Activated naive CD4-positive, alpha-beta T cell treated with anti-CD3 and anti-CD28 coated beads, Interleukin-2, amount 50 U/mL, for 16 hours (primary cell): ENCODE measurements at regions not wholly inside any gene's neighbourhood (a gene's known extent, or its start where the extent isn't known, plus 50 kb on each side); places are given as distances from the start of the nearest gene placed in this dataset.
"Not testable (repeated sequence)": the region's sequence is repeated elsewhere in the genome, so short reads cannot be mapped to it uniquely, and the experiment has no call there.

Source experiments
- DNase-seq: peaks from one replicate; pipeline ENCODE4 v3.0.0-alpha.2; 2020

GRCh38 chr6:145540741-145541140, 194.6 kb downstream of the EPM2A start:
- no peak for DNase-seq

DNA sequence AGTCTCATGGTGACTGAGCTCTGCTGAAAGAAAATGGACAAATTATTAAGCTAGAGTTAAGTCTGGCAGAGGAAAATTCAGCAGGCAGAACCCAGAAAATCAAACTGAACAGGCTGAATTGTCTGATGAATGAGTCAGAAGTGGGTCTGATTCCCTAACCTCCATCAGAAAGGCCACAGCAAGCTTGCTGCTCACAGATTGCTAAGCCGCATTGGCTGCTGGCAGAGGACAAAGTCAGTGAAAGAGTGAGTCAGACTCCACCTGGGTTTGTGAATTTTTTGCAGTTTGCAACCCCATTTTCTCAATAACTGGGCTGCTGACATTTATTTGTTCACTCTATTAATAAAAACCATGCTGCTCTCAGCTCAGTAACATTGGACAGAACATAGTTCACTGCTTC, 191.3 kb downstream of the EPM2A start:
- DNase-seq: no peak

DNA sequence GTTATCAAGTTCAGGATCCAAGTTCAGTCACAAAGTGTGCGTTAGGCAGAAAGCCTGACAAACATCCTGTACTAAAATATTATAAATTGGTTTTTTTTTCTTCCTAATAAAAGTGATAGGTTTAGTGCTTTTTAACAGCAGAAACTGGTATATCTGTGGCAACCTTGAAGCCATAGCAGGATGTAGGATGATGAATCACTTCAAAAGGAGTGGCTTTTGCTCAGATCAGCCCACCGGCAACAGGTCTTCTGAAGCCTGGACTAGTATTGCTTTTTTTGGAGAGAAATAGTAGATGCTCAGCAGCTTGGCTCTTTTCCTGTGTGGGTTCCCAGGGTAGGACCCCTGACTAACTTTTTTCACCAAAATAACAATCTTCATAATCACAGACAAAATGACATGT, 190.8 kb downstream of the EPM2A start:
- no peak for DNase-seq

GRCh38 chr6:145546265-145546664, 189.1 kb downstream of the EPM2A start:
- no peak for DNase-seq

DNA sequence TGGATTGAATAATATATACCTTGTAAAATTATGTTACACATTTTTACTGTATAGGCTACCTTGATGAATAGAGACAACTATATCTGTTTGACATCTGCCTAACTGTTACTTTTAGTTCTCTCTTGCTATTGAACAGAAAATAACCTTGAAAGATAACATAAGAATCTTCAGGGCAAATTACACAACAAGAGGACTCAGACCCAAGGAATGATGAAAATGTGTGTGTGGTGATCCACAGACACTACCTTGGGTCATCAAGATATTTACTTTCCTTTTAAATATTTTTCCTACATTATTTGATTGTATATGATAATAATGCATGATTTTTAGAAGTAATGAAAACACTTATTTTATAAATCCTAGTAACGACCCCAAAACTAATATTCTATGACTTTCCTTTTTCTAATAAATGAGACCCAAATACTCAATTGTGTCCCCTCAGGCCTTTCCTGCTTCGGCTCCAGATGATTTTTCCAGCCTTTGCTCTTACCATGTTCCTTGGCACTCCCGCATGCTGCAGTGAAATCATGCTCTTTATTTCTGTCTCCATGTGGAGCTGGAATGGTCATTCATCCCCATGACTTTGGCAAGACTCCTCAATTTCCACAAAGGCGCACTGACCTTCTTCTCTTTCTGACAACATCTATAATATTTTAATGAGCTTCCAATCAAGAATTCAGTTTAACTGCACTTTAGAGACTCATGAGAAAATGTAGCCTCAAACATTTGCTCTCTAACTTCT, 187.6 kb downstream of the EPM2A start:
- DNase-seq: no peak

DNA sequence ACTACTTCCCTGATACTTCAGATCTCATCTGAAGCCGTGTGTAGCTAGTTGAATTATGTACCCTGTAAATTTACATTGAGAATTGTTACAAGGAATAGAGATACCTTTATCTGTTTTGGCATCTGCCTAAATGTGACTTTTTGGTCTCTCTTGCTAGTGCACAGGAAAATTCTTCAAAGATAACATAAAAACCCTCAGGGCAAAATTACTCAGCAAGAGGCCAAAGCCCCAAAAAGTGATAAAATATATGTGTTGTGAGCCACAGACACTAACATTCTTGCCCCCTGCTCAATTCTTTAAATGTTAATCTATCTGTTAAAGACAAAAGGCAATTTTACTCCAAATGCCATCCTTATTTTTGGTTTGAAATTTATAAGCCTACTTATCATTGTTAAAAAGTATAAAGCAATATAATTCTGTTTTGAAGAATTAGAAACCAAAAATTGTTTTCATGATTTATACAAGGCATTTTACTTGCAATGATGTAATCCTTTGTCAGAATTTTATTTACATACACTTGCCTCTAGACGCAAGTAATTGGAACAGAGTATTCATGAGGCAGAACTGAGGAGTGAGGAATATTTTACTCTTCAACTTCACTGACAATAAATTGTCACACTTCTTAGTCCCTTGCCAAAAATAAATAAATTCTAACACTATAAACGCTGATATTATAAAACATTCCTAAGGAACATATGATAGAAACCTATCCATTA, 186.2 kb downstream of the EPM2A start:
- DNase-seq: no peak

DNA sequence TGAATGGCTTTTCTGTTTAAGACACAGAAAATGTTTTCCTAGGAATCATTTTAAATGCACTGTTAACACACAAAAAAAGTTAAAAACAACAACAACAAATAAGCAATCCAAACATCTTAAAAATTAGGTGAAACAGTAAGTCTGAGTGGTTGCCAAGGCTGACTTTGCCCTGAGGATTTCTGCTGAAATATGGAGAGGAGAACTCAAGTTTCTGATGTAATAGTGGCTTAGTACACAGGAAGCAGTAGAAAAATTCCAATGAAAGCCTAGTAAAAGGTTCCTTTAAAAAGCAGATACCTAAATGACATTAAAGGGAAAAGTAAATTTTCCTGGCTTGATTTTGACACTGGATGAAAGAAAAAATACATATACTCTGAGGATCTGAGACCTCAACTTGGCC, 184.2 kb downstream of the EPM2A start:
- no peak for DNase-seq

DNA sequence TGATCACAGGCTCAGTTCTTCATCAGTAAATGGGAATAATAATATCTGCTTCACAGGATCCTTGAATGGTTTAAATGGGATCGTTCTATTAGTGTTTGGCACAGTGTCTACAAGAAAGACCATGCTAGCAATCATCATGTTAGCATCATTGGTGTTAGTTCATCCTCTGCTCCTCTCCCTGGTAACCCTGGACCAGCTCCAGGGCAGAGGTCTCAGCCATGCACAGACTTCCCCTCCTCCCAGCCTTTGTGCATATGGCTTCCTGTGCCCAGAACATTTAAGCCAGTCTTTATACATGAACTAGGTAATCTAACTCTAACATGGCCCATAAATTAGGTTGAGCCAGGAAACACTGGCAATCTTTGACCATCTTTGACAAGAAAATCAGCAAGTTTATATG, 180.2 kb downstream of the EPM2A start:
- DNase-seq: no peak

GRCh38 chr6:145557474-145557873, 177.8 kb downstream of the EPM2A start:
- DNase-seq: no peak

DNA sequence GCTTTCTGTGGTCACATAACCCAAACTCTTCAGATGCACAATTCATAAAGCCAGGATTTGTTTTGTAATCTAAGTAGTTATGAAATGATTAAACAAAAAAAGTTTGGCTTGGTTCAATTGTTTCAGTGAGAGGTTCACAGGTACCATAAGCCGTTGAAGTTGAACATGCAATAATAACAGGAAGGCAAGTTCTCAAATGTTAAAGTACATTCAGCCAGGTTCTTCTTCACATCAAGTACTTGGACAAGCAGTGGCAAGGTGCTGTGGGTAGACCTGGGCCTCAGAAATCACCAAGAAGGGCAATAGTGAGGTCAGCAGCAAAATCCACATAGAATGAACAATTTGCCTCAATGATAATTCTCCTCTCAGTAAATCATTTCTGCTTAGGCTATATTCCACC, 175.5 kb downstream of the EPM2A start:
- DNase-seq: no peak

DNA sequence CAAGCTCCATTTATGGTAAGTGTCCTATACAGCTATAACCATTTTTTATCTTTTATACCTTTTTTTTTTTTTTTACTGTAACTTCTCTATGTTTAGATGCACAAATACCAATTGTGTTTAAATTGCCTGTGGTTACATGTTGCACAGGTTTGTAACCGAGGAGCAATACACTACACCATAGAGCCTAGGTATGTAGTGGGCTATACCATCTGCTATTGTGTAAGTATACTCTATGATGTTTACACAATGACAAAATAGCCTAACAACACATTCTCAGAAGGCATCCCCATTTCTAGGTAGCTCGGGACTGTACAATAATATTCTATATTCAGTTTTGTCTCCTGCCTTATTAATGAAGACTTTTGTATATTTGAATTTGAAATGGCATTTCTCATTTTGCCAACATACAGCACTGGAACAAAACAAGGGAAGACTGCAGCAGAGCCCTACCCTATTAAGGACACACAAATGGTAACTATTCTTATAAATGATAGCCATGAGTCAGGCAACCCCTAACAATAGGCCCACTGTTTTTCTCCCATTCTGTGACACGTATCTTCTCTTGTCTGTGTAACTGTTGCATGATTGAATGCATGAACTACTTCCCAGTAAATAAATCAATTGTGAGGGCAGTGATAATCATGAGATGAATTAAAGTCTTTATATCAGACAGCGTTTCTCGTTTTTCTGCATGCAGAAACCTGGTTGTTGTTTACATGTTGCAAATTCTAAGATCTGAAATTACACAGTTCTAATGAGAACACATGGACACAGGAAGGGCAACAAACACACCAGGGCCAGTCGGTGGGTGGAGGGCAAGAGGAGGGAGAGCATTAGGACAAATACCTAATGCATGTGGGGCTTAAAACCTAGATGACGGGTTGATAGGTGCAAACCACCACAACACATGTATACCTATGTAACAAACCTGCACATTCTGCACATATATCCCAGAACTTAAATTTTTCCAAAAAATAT, 173.9 kb downstream of the EPM2A start:
- DNase-seq: no peak

DNA sequence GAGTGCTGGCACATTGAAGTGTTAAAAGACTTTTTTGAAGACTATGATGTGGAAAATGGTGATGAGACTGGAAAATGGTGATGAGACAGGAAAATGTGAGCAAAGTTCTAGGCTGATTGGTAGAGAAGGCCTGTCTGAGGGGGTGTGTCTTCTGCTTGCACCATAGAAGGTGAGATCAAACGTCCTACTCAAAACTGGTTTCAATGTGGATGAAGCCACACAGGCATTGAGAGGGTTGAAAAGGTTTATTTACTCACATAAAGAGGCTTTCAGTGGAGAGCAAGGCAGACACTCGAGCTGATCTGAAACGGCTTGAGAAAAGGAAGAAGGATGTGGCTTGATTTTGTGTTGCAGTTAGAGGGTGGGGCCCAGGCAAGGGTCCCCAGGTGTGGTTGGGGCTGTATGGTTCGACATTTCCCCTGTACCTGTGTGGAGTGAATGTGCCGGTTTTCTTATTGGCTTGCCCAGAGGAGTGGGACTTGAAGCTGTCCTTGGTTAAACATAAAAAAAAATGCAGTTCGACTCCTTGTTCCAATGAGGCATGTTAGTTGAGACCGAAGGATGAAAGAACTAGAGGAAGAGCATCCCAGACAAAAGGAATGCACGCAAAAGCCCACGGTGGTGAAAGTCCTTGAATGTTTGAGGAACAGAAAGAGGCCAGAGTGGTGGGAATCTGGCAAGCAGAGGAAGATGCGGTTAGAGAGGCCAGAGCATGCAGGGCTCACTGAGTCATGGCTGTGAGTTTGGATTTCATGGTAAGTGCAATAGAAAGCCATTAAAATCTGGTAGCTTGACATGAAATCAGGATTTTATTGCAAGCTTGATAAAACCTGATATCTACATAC, 172.3 kb downstream of the EPM2A start:
- no peak for DNase-seq

DNA sequence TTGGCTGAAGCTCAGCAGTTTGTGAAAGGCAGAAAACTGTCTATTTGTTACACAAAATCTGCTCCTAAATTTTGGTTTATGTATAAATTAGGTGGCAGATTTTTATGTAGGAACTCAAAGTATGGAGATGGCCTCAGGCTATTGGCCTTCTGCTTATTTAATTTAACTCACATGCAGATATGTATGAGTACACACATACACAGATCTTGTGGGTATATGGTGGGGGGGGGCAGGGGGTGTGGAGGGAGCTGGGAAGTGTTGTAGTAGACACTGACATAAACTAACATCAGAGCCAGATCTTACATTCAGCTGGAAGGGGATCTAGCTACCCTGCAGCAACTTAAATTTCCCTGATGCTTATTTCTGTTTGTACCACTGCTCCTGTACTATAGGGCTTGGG, 170.8 kb downstream of the EPM2A start:
- DNase-seq: no peak

DNA sequence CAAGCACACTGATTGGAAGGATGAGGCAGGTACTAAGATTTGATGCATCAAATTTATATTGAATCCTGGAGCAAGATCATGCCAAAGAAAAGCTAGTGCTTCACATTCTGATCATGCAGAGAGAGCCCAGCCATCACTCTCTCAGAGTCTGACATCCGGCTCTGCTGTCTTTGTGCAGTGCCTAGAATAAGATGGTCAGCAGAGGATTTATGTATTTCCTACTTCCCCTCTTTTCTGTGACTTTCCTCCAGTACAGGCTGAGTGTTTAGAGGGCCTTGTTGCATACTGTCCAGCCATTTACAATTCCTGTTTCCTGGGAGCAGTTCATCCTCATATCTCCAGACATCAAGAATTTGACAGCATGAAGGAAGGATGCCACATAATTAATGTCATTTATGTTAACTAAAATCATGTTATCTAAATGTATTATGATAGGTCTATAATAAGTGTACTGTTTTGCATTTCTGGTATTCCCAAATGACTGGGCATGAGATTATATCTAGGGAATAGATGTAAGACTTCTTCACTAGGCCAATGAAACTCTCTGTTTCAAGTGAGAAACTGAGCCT, 167.6 kb downstream of the EPM2A start:
- DNase-seq: no peak

GRCh38 chr6:145569140-145569539, 166.2 kb downstream of the EPM2A start:
- DNase-seq: no peak

DNA sequence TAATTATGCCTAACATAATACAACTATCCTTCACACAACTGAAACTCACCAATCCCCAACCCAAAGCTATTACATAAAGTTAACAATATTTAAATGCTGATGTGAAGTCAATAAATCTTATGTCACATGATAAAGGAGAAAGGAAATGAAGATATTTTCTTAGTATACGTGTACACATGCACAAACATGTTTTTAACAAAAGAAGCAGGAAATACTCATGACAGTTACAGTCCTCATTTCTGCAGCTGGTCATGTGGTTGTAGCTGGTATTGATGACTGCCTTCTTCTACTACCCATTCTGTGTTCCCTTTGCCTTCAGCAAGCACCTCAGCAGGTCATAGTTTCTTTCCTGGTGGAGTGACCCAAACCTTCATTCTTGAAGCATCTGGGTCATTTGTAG, 165.0 kb downstream of the EPM2A start:
- not testable (repeated sequence) for DNase-seq

- not testable (repeated sequence) for DNase-seq
Observed at GRCh38 chr6:145574269-145574668, 161.1 kb downstream of the EPM2A start.
